Gastrocnemius medialis (tissue), 4 donors: ENCODE measurements at regions not wholly inside any gene's neighbourhood (a gene's known extent, or its start where the extent isn't known, plus 50 kb on each side); places are given as distances from the start of the nearest gene placed in this dataset.

Experiments
- ATAC-seq, 2 donors: fragments of 150-250 bp; one replicate each; pipeline ENCODE4 v1.9.1; 2016
- DNase-seq, 2 donors: peaks; one replicate each; pipeline ENCODE4 v3.0.0-alpha.2; 2019
- H3K27ac ChIP-seq, 4 donors: fragments of 200-600 bp; sonication (generic); 1 replicate in 1 of 4; 2 replicates in 3 of 4; pipeline ENCODE4 v1.5.1; 2016 to 2018; ENCODE audit warnings: mild to moderate bottlenecking in 2 of 4, moderate library complexity in 1 of 4
- H3K27me3 ChIP-seq, 3 donors: fragments of 200-600 bp; sonication (generic) in 2 of 3; 1 replicate in 1 of 3; 2 replicates in 2 of 3; pipeline versions ENCODE4 v1.5.1 to v1.6.0; 2016 to 2019; ENCODE audit warnings: mild to moderate bottlenecking in 1 of 3, moderate library complexity in 1 of 3
- H3K36me3 ChIP-seq, 2 donors: fragments of 200-600 bp; sonication (generic) in 1 of 2; one replicate each; pipeline ENCODE4 v1.5.1; 2017 to 2018
- H3K4me1 ChIP-seq, 2 donors: fragments of 200-600 bp; sonication (generic) in 1 of 2; one replicate each; pipeline ENCODE4 v1.5.1; 2016 to 2017; ENCODE audit warnings: mild to moderate bottlenecking in 2 of 2
- H3K4me3 ChIP-seq, 4 donors: fragments of 200-600 bp; sonication (generic) in 3 of 4; 1 replicate in 1 of 4; 2 replicates in 3 of 4; pipeline ENCODE4 v1.5.1; 2016 to 2019; ENCODE audit warnings: mild to moderate bottlenecking in 2 of 4
- H3K9me3 ChIP-seq, 3 donors: fragments of 200-600 bp; sonication (generic) in 2 of 3; 1 replicate in 1 of 3; 2 replicates in 2 of 3; pipeline ENCODE4 v1.5.1; 2016 to 2019
- CTCF ChIP-seq, 5 experiments: fragments of 450-650 bp in 3 of 5; fragments of 200-600 bp in 2 of 5; sonication (generic) in 2 of 5; IDR thresholded peaks in 4 of 5; conservative IDR thresholded peaks in 1 of 5; 1 replicate in 4 of 5; 2 replicates in 1 of 5; pipeline ENCODE4 v1.5.1; 2016 to 2019; ENCODE audit warnings: antibody characterized with exemption in 5 of 5, mild to moderate bottlenecking in 3 of 5, moderate library complexity in 3 of 5
- POLR2A ChIP-seq, 2 donors: fragments of 450-650 bp; IDR thresholded peaks; one replicate each; pipeline ENCODE4 v1.6.1; 2017; ENCODE audit warnings: antibody characterized with exemption in 2 of 2, mild to moderate bottlenecking in 2 of 2, moderate library complexity in 2 of 2
- in situ Hi-C, 4 donors: fragments of 200-750 bp; cut with MboI; loops; one replicate each; pipeline versions ENCODE4 v1.15.0 to v1.8.0; 2017; ENCODE audit warnings: low sequenced_read_pairs in 4 of 4
- intact Hi-C: fragments of 100-400 bp; cut with DNase I; formaldehyde crosslinking; loops from one replicate; pipeline ENCODE4 v1.15.1; 2023; ENCODE audit warnings: low total_unique reads

GRCh38 chr18:41323044-41323443 is 632.0 kb upstream of the PIK3C3 start:
- Histone ChIP-seq H3K27ac (no peak overlapping the region), H3K4me3 (no peak overlapping the region), H3K36me3 (no peaks in the 10 kb centered on the region), H3K27me3 (no peaks in the 10 kb centered on the region), H3K4me1 (no peaks in the 10 kb centered on the region), H3K9me3 (no peaks in the 10 kb centered on the region)
- in situ Hi-C loops (loop anchor here in 1 of 4 donors (25.0 kb wide), 1 partner anchor 111 kb away; no protein-coding TSS in a partner anchor), intact Hi-C loops (no loop called here)
- DNase-seq (no peak), ATAC-seq (no peak)
- no peak for TF ChIP-seq POLR2A (IDR thresholded peaks at IDR 0.05)
- TF ChIP-seq CTCF (IDR thresholded peaks at IDR 0.05 in 4 of 5, conservative IDR thresholded peaks at IDR 0.05 in 1 of 5), result no peak

- intact Hi-C loops, result no loop called here
- ATAC-seq (no peak), DNase-seq (no peak)
- Histone ChIP-seq H3K27ac (no peak overlapping the region), H3K9me3 (no peaks in the 10 kb centered on the region), H3K27me3 (no peaks in the 10 kb centered on the region), H3K4me1 (no peaks in the 10 kb centered on the region), H3K36me3 (no peaks in the 10 kb centered on the region), H3K4me3 (no peak overlapping the region)
- in situ Hi-C loops, result loop anchor here in 1 of 4 donors (25.0 kb wide), 1 partner anchor 108 kb away; no protein-coding TSS in a partner anchor
- TF ChIP-seq CTCF (IDR thresholded peaks at IDR 0.05 in 4 of 5, conservative IDR thresholded peaks at IDR 0.05 in 1 of 5) (no peak), POLR2A (IDR thresholded peaks at IDR 0.05) (no peak)
Observed at GRCh38 chr18:41320100-41320499, 634.9 kb upstream of the PIK3C3 start.

- in situ Hi-C loops (loop anchor here in 1 of 4 donors (25.0 kb wide), 1 partner anchor 103 kb away; no protein-coding TSS in a partner anchor), intact Hi-C loops (no loop called here)
- H3K9me3 ChIP-seq, result no peaks in the 10 kb centered on the region
- H3K27me3 ChIP-seq, result no peaks in the 10 kb centered on the region
- ATAC-seq (no peak), DNase-seq (no peak)
- H3K36me3 ChIP-seq, result no peaks in the 10 kb centered on the region
- H3K4me3 ChIP-seq, result no peak overlapping the region
- no peak overlapping the region for H3K27ac ChIP-seq
- no peaks in the 10 kb centered on the region for H3K4me1 ChIP-seq
- no peak for TF ChIP-seq CTCF (IDR thresholded peaks at IDR 0.05 in 4 of 5, conservative IDR thresholded peaks at IDR 0.05 in 1 of 5)
- TF ChIP-seq POLR2A (IDR thresholded peaks at IDR 0.05), result no peak
Observed at GRCh38 chr18:41315134-41315533, 639.9 kb upstream of the PIK3C3 start.

- Histone ChIP-seq H3K27ac (no peak overlapping the region), H3K9me3 (no peaks in the 10 kb centered on the region), H3K36me3 (no peaks in the 10 kb centered on the region), H3K27me3 (no peaks in the 10 kb centered on the region), H3K4me1 (no peaks in the 10 kb centered on the region), H3K4me3 (no peak overlapping the region)
- DNase-seq, result no peak
- in situ Hi-C loops (loop anchor here in 1 of 4 donors (25.0 kb wide), 1 partner anchor 100 kb away; no protein-coding TSS in a partner anchor), intact Hi-C loops (no loop called here)
- ATAC-seq, result no peak
- TF ChIP-seq POLR2A (IDR thresholded peaks at IDR 0.05), result no peak
- TF ChIP-seq CTCF (IDR thresholded peaks at IDR 0.05 in 4 of 5, conservative IDR thresholded peaks at IDR 0.05 in 1 of 5), result no peak
Observed at GRCh38 chr18:41311571-41312547, 643.2 kb upstream of the PIK3C3 start.
